Gastrocnemius medialis (tissue), 4 donors: ENCODE measurements at regions not wholly inside any gene's neighbourhood (a gene's known extent, or its start where the extent isn't known, plus 50 kb on each side); places are given as distances from the start of the nearest gene placed in this dataset.
A peak's percentile ranks its signal among the peaks of the same experiment; 100 is the strongest.

Experiments used
- ATAC-seq, 2 donors: fragments of 150-250 bp; one replicate each; pipeline ENCODE4 v1.9.1; 2016
- DNase-seq, 2 donors: peaks; one replicate each; pipeline ENCODE4 v3.0.0-alpha.2; 2019
- H3K27ac ChIP-seq, 4 donors: fragments of 200-600 bp; sonication (generic); 1 replicate in 1 of 4; 2 replicates in 3 of 4; pipeline ENCODE4 v1.5.1; 2016 to 2018; ENCODE audit warnings: mild to moderate bottlenecking in 2 of 4, moderate library complexity in 1 of 4
- H3K27me3 ChIP-seq, 3 donors: fragments of 200-600 bp; sonication (generic) in 2 of 3; 1 replicate in 1 of 3; 2 replicates in 2 of 3; pipeline versions ENCODE4 v1.5.1 to v1.6.0; 2016 to 2019; ENCODE audit warnings: mild to moderate bottlenecking in 1 of 3, moderate library complexity in 1 of 3
- H3K36me3 ChIP-seq, 2 donors: fragments of 200-600 bp; sonication (generic) in 1 of 2; one replicate each; pipeline ENCODE4 v1.5.1; 2017 to 2018
- H3K4me1 ChIP-seq, 2 donors: fragments of 200-600 bp; sonication (generic) in 1 of 2; one replicate each; pipeline ENCODE4 v1.5.1; 2016 to 2017; ENCODE audit warnings: mild to moderate bottlenecking in 2 of 2
- H3K4me3 ChIP-seq, 4 donors: fragments of 200-600 bp; sonication (generic) in 3 of 4; 1 replicate in 1 of 4; 2 replicates in 3 of 4; pipeline ENCODE4 v1.5.1; 2016 to 2019; ENCODE audit warnings: mild to moderate bottlenecking in 2 of 4
- H3K9me3 ChIP-seq, 3 donors: fragments of 200-600 bp; sonication (generic) in 2 of 3; 1 replicate in 1 of 3; 2 replicates in 2 of 3; pipeline ENCODE4 v1.5.1; 2016 to 2019
- POLR2A ChIP-seq, 2 donors: fragments of 450-650 bp; IDR thresholded peaks; one replicate each; pipeline ENCODE4 v1.6.1; 2017; ENCODE audit warnings: antibody characterized with exemption in 2 of 2, mild to moderate bottlenecking in 2 of 2, moderate library complexity in 2 of 2
- in situ Hi-C, 4 donors: fragments of 200-750 bp; cut with MboI; loops; one replicate each; pipeline versions ENCODE4 v1.15.0 to v1.8.0; 2017; ENCODE audit warnings: low sequenced_read_pairs in 4 of 4
- intact Hi-C: fragments of 100-400 bp; cut with DNase I; formaldehyde crosslinking; loops from one replicate; pipeline ENCODE4 v1.15.1; 2023; ENCODE audit warnings: low total_unique reads
- TF ChIP-seq, protein P1 (sequence below), 5 experiments: fragments of 450-650 bp in 3 of 5; fragments of 200-600 bp in 2 of 5; sonication (generic) in 2 of 5; IDR thresholded peaks in 4 of 5; conservative IDR thresholded peaks in 1 of 5; 1 replicate in 4 of 5; 2 replicates in 1 of 5; pipeline ENCODE4 v1.5.1; 2016 to 2019; ENCODE audit warnings: antibody characterized with exemption in 5 of 5, mild to moderate bottlenecking in 3 of 5, moderate library complexity in 3 of 5

DNA sequence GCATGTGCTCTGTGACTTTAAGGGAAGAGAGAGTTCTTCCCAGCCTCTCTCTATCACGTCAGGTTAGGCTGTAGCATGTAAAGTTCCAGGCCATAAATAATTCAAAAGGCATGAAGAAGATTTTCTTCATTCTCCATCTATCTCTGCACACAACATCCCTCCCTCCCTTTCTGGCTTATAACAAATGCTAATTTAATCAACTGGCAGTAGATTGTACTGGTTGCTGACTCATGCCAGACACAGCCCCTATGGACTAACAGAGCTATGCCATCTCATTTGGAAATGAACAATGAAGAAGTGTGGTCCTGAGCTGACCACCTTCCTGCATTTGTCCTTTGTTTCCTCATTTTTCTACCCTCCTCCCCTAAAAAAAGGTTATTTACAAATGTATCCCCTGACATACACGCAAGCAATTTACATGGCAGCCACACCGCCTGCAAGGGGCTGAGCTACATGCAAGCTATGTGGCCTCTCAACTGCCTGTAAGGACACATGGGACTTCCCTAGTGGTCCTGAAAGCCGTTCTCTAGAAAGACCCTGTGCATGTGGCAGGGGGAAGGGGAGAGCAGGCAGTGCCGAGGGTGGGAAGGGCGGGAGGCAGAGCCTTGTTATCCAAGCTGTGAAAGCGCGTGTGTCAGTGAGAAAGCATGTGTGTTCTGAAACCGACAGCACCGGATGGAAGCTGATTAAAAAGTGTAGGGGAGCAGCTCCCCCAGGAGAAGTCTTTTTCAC, 90.9 kb upstream of the KLF7 start:
- TF ChIP-seq, protein P1, sequence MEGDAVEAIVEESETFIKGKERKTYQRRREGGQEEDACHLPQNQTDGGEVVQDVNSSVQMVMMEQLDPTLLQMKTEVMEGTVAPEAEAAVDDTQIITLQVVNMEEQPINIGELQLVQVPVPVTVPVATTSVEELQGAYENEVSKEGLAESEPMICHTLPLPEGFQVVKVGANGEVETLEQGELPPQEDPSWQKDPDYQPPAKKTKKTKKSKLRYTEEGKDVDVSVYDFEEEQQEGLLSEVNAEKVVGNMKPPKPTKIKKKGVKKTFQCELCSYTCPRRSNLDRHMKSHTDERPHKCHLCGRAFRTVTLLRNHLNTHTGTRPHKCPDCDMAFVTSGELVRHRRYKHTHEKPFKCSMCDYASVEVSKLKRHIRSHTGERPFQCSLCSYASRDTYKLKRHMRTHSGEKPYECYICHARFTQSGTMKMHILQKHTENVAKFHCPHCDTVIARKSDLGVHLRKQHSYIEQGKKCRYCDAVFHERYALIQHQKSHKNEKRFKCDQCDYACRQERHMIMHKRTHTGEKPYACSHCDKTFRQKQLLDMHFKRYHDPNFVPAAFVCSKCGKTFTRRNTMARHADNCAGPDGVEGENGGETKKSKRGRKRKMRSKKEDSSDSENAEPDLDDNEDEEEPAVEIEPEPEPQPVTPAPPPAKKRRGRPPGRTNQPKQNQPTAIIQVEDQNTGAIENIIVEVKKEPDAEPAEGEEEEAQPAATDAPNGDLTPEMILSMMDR (IDR thresholded peaks at IDR 0.05 in 4 of 5, conservative IDR thresholded peaks at IDR 0.05 in 1 of 5), result no peak
- no peak for TF ChIP-seq POLR2A (IDR thresholded peaks at IDR 0.05)
- DNase-seq, result no peak
- Histone ChIP-seq H3K27me3 (no peaks in the 10 kb centered on the region), H3K4me1 (peaks cover 16 to 22% of the 10 kb centered on the region in 2 donors), H3K4me3 (no peak overlapping the region), H3K9me3 (no peaks in the 10 kb centered on the region), H3K27ac (no peak overlapping the region), H3K36me3 (no peaks in the 10 kb centered on the region)
- in situ Hi-C loops (no loop called here), intact Hi-C loops (no loop called here)
- ATAC-seq, result no peak

DNA sequence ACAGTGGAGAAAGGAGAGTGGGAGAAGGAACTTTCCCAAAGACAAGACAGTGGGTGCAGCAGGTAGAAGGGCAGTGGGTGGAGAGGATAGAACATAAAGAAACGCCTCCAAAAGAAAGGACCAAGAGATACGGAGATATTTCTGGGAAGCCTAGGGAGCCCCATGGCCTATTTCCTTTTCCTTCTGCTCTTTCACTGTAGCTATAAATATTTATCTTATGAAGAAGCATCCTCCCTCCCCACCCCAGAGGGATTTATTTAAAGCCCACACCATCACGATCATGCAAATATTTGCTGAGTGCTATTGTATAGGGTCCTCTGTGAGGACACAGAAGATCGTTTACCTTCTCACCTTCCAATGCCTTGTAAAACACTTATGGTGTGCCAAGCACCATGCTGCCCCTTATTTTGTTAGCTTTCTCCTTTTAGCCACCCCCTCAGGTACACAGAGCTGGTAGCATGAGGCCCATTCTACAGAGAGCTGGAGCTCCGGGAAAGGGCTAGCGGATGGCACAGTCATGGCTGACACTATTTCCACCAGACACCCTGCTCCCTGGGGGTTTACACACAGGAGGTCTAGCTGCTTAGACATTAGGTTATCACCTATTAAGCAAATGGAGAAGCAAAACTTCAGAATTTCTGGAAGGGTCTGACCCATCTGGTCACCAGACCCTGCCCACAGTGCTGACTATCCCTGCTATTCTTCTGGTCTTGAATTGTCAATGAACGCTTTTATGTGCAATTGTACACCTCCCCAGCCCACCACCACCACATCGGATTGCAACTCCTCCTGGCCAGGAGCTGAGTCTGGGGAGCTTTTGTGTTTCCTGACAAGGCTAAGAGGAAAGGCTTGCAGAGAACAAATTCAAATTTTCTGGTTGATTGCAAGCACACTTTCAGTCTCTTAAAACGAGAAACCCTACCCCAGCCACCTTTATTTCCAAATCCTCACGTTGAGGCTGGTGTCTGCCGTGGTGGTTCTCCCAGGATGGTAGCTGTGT, 91.8 kb upstream of the KLF7 start:
- no peak for TF ChIP-seq POLR2A (IDR thresholded peaks at IDR 0.05)
- TF ChIP-seq, protein P1 (IDR thresholded peaks at IDR 0.05 in 4 of 5, conservative IDR thresholded peaks at IDR 0.05 in 1 of 5), result no peak
- Histone ChIP-seq H3K4me1 (peaks cover 16 to 22% of the 10 kb centered on the region in 2 donors), H3K36me3 (no peaks in the 10 kb centered on the region), H3K9me3 (no peaks in the 10 kb centered on the region), H3K27ac (peak overlapping the region in 1 of 4 donors; percentile 34), H3K27me3 (no peaks in the 10 kb centered on the region), H3K4me3 (no peak overlapping the region)
- in situ Hi-C loops (no loop called here), intact Hi-C loops (no loop called here)
- DNase-seq (no peak), ATAC-seq (no peak)

DNA sequence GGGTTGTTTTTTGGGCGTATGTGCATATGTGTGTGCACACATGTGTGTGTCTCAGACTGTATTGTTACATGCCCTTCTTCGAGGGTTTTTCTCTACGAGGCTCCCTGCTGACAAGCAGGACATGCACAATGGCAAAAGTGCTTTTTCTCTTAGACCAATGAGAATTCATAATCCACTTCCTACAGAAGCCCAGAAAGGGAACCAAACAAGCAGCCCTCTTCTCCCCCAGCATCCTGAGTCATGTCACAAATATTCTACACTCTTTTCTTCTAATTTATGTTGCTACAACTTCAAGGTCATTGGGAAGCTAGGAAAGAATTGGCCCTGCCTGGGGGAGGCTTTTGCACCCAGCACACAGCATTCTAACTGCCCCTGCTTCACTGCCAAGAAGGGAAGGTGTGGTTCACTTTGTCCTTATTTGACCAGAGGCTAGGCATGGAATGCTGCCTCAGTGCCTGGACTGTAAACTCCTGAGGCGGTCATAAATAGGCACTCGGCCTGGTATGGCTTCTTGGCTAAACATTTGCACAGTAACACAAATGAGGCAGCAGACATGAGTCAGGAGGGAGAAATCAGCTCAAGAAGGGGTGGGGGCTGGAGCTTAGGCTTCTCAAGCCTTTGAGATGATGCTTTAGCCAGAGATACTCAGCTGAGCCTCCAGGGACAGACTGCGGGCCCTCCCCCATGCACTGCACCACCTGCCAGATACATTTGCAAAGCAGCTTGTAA, 92.7 kb upstream of the KLF7 start:
- no peaks in the 10 kb centered on the region for H3K9me3 ChIP-seq
- peaks cover 16 to 22% of the 10 kb centered on the region in 2 donors for H3K4me1 ChIP-seq
- peak; percentile 82 to 87 for ATAC-seq
- in situ Hi-C loops, result no loop called here
- intact Hi-C loops, result no loop called here
- H3K4me3 ChIP-seq, result no peak overlapping the region
- no peaks in the 10 kb centered on the region for H3K36me3 ChIP-seq
- peak; percentile 24 to 49 for DNase-seq
- no peaks in the 10 kb centered on the region for H3K27me3 ChIP-seq
- H3K27ac ChIP-seq, result peak overlapping the region in 3 of 4 donors; percentile 29 to 50 (median 34)
- TF ChIP-seq POLR2A (IDR thresholded peaks at IDR 0.05), result no peak
- TF ChIP-seq, protein P1 (IDR thresholded peaks at IDR 0.05 in 4 of 5, conservative IDR thresholded peaks at IDR 0.05 in 1 of 5), result no peak

DNA sequence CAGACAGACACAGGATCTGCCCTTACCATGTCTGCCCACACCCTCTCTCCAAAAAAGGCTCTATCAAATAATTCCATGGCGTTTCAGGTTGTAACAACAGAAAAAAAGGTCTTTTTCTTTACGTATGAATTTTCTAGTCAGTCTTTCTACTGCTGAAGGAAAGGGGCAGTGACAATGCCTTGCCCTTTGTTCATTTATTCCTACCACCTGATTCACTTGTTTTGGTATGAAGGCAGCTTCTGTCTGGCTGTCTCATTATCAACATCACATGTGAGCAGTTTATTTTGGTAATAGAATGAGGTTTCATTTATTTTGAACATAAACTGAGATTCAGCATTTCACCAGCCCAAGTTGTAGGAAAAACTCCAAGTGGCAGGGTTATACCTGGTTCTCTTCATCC, 94.3 kb upstream of the KLF7 start:
- TF ChIP-seq, protein P1 (IDR thresholded peaks at IDR 0.05 in 4 of 5, conservative IDR thresholded peaks at IDR 0.05 in 1 of 5), result no peak
- no peak for TF ChIP-seq POLR2A (IDR thresholded peaks at IDR 0.05)
- H3K36me3 ChIP-seq, result no peaks in the 10 kb centered on the region
- H3K4me1 ChIP-seq, result peaks cover 16 to 22% of the 10 kb centered on the region in 2 donors
- H3K9me3 ChIP-seq, result no peaks in the 10 kb centered on the region
- in situ Hi-C loops, result no loop called here
- DNase-seq (no peak), ATAC-seq (no peak)
- intact Hi-C loops, result no loop called here
- no peak overlapping the region for H3K4me3 ChIP-seq
- H3K27me3 ChIP-seq, result no peaks in the 10 kb centered on the region
- H3K27ac ChIP-seq, result no peak overlapping the region
